ENCODE measurements at regions not wholly inside any gene's neighbourhood (a gene's known extent, or its start where the extent isn't known, plus 50 kb on each side); places are given as distances from the start of the nearest gene placed in this dataset.

DNA sequence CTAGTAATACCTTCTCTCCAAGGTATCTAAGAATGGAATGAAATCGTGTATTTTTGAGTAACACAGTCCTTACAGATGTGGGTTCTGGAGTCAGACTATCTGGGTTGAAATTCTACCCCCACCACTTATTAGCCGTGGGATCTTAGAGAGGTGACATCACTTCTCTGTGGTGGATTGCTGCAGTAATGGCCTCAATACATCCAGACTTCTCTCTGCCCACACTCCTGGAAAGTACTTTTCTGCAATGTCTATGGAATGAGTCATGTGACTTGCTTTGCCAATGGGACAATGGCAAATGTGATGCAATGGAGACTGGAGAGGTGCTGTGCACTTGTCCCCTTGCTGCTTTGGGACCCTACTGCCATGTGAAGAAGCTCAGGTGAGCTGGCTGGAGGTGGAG is 418.2 kb downstream of the HAPSTR1 start:
- TF ChIP-seq, protein P1, sequence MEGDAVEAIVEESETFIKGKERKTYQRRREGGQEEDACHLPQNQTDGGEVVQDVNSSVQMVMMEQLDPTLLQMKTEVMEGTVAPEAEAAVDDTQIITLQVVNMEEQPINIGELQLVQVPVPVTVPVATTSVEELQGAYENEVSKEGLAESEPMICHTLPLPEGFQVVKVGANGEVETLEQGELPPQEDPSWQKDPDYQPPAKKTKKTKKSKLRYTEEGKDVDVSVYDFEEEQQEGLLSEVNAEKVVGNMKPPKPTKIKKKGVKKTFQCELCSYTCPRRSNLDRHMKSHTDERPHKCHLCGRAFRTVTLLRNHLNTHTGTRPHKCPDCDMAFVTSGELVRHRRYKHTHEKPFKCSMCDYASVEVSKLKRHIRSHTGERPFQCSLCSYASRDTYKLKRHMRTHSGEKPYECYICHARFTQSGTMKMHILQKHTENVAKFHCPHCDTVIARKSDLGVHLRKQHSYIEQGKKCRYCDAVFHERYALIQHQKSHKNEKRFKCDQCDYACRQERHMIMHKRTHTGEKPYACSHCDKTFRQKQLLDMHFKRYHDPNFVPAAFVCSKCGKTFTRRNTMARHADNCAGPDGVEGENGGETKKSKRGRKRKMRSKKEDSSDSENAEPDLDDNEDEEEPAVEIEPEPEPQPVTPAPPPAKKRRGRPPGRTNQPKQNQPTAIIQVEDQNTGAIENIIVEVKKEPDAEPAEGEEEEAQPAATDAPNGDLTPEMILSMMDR (IDR thresholded peaks at IDR 0.05; ENCODE audit: unreplicated experiment in 3 of 3), result no peak
- no peak overlapping the region for H3K4me3 Mint-ChIP-seq
- no peaks in the 10 kb centered on the region for H3K36me3 Mint-ChIP-seq (ENCODE audit: low read depth)
- peaks cover 10% of the 10 kb centered on the region for H3K9me3 Mint-ChIP-seq
- H3K27ac Mint-ChIP-seq, result no peak overlapping the region
- H3K27me3 Mint-ChIP-seq (ENCODE audit: low read depth), result no peaks in the 10 kb centered on the region
- no peaks in the 10 kb centered on the region for H3K4me1 Mint-ChIP-seq

DNA sequence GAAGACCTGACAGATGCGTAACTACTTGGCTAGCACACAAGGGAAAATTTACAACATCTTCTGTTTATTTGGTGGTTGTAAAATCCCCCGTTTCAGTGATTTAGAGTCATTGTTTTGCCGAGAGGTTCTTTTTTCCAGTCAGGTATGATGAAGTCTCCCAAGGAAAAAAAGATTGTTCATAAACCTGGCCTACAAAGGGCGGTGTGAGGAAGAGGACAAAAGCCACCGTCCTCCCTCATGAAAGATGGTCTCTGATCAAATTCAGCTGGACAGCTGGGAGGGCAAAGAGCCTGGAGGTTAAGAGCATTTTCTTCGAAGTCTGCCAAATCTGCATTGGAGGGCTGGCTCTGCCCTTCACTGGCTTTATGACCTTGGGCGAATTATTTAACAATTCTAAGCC is 419.9 kb downstream of the HAPSTR1 start:
- no peak overlapping the region for H3K4me3 Mint-ChIP-seq
- no peaks in the 10 kb centered on the region for H3K36me3 Mint-ChIP-seq (ENCODE audit: low read depth)
- H3K27me3 Mint-ChIP-seq (ENCODE audit: low read depth), result no peaks in the 10 kb centered on the region
- TF ChIP-seq, protein P1 (IDR thresholded peaks at IDR 0.05; ENCODE audit: unreplicated experiment in 3 of 3), result no peak
- H3K9me3 Mint-ChIP-seq, result peaks cover 12% of the 10 kb centered on the region
- no peaks in the 10 kb centered on the region for H3K4me1 Mint-ChIP-seq
- H3K27ac Mint-ChIP-seq, result peak overlapping the region in 1 of 3 experiments; percentile 14

DNA sequence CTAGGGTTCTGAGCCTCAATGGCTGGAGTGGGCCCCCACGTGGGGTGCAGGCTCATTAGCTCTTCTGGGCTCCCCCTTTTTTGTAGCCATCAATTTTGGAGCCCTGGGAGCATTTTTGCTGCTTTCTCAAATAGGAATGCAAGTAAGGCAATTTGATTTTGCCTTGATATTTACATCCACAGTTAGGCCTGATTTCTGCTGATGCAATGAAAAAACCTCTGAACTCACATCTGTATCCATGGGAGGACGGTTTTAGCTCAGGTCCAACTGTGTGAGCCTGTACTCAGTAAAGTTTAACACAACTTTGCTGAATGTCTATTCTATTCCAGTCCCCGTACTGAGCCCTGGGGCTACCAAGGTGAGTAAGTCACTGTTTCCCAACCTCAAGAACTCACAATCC is 425.0 kb downstream of the HAPSTR1 start:
- TF ChIP-seq, protein P1 (IDR thresholded peaks at IDR 0.05; ENCODE audit: unreplicated experiment in 3 of 3), result no peak
- no peak overlapping the region for H3K27ac Mint-ChIP-seq
- no peaks in the 10 kb centered on the region for H3K27me3 Mint-ChIP-seq (ENCODE audit: low read depth)
- peaks cover 4% of the 10 kb centered on the region for H3K4me1 Mint-ChIP-seq
- peaks cover 9% of the 10 kb centered on the region for H3K9me3 Mint-ChIP-seq
- no peaks in the 10 kb centered on the region for H3K36me3 Mint-ChIP-seq (ENCODE audit: low read depth)
- no peak overlapping the region for H3K4me3 Mint-ChIP-seq

DNA sequence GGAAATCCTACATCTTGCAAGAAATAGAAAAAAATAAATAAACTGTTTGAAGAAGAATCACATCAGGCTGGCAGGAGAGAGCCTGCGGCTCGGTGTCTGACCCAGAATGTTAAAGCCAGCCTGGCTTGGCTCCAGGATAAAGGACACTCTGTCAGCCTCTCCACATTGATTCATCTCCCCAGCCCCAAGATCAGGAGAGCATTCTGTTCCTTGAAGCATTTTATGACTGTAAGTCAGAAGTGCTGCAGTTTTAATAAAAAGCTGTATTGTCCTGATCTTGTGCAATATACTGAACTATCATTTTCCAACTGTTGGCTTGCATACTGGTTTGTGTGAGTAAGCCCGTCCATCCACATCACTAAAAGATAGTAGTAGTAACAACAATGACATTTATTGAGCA is 426.6 kb downstream of the HAPSTR1 start:
- Mint-ChIP-seq H3K27me3 (ENCODE audit: low read depth) (no peaks in the 10 kb centered on the region), H3K9me3 (peaks cover 9% of the 10 kb centered on the region), H3K27ac (peak overlapping the region in 1 of 3 experiments; percentile 26), H3K4me3 (no peak overlapping the region), H3K36me3 (ENCODE audit: low read depth) (no peaks in the 10 kb centered on the region), H3K4me1 (peaks cover 4% of the 10 kb centered on the region)
- TF ChIP-seq, protein P1 (IDR thresholded peaks at IDR 0.05; ENCODE audit: unreplicated experiment in 3 of 3), result no peak

DNA sequence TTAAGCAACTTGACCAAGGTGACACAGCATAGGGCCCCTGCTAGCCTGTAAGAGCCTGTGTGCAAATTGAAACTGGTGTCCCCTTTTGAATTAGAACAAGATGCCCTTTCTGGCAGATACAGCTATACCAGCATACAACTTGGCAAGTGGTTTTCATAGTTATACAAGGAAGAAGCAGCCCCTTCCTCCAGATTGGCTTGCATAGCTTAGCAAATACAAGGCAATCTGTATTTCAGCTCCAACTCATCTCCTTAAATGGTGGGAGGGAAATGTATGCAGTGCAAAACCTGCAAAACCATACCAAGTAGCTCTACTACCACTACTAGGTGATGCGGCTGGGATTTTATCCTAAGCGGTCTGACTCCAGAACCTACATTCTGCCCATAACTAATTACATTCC is 427.1 kb downstream of the HAPSTR1 start:
- Mint-ChIP-seq H3K36me3 (ENCODE audit: low read depth) (no peaks in the 10 kb centered on the region), H3K4me1 (peaks cover 4% of the 10 kb centered on the region), H3K9me3 (peaks cover 7% of the 10 kb centered on the region), H3K4me3 (no peak overlapping the region), H3K27me3 (ENCODE audit: low read depth) (no peaks in the 10 kb centered on the region), H3K27ac (peak overlapping the region in 1 of 3 experiments; percentile 26)
- TF ChIP-seq, protein P1 (IDR thresholded peaks at IDR 0.05; ENCODE audit: unreplicated experiment in 3 of 3), result no peak

DNA sequence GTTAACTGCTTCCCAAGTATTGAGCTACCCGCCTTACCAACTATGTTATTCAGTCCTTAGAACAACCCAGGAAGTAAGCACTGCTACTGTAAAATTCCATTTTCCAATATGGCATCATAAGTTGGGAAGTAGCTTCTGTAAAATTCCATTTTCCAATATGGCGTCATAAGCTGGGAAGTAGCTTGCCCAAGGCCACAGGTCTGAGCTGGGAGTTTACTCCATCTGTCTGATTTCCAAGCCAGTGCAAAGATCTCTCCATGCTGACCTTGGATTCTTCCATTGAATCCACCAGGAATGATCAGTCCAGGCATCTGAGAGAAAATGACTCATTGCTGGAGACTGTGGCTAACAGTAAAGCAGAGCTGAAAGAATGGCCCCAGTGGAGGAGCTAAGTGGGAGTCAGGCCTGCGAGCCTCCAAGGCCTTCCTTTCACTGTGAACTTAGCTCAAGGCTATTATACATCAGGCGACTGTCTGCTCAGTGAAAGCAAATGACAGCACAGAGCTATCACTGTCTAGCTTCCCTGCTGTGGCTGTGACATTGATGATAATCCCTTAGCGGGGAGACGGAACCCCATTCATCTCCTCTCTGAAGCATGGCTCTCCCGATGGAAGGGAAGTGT is 430.4 kb downstream of the HAPSTR1 start:
- TF ChIP-seq, protein P1 (IDR thresholded peaks at IDR 0.05; ENCODE audit: unreplicated experiment in 3 of 3), result no peak
- Mint-ChIP-seq H3K27me3 (ENCODE audit: low read depth) (peaks cover 4% of the 10 kb centered on the region), H3K4me1 (peaks cover 10% of the 10 kb centered on the region), H3K4me3 (no peak overlapping the region), H3K9me3 (no peaks in the 10 kb centered on the region), H3K36me3 (ENCODE audit: low read depth) (no peaks in the 10 kb centered on the region), H3K27ac (no peak overlapping the region)
